Neuron (in vitro differentiated cells): ENCODE measurements at regions not wholly inside any gene's neighbourhood (a gene's known extent, or its start where the extent isn't known, plus 50 kb on each side); places are given as distances from the start of the nearest gene placed in this dataset.

Experiments
- H2AFZ ChIP-seq: one replicate; pipeline ENCODE4 v1.6.1; 2013; ENCODE audit warnings: low read depth, mild to moderate bottlenecking, inconsistent platforms, low read length, moderate library complexity
- H3K27me3 ChIP-seq: one replicate; pipeline ENCODE4 v1.6.1; 2013; ENCODE audit warnings: low read length; ENCODE audit not compliant: insufficient read depth
- H3K36me3 ChIP-seq: one replicate; pipeline ENCODE4 v1.6.1; 2013; ENCODE audit warnings: low read length; ENCODE audit not compliant: insufficient read depth
- H3K4me1 ChIP-seq: one replicate; pipeline ENCODE4 v1.6.1; 2013; ENCODE audit warnings: low read length; ENCODE audit not compliant: insufficient read depth
- H3K4me3 ChIP-seq: 2 replicates; pipeline ENCODE4 v1.5.1; 2013; ENCODE audit warnings: mild to moderate bottlenecking, low read length, moderate library complexity
- H3K9me3 ChIP-seq: one replicate; pipeline ENCODE4 v1.6.1; 2013; ENCODE audit warnings: low read length

- no peaks in the 10 kb centered on the region for H3K4me1 ChIP-seq
- no peaks in the 10 kb centered on the region for H3K27me3 ChIP-seq
- no peak overlapping the region for H3K4me3 ChIP-seq
- no peaks in the 10 kb centered on the region for H3K36me3 ChIP-seq
- no peak overlapping the region for H2AFZ ChIP-seq
- H3K9me3 ChIP-seq: no peaks in the 10 kb centered on the region
These were observed 368.5 kb downstream of the ZEB2 start for GRCh38 chr2:144151405-144151804.

GRCh38 chr2:144147356-144147755 is 372.6 kb downstream of the ZEB2 start:
- no peaks in the 10 kb centered on the region for H3K9me3 ChIP-seq
- no peaks in the 10 kb centered on the region for H3K36me3 ChIP-seq
- no peak overlapping the region for H3K4me3 ChIP-seq
- H3K4me1 ChIP-seq: no peaks in the 10 kb centered on the region
- H2AFZ ChIP-seq: no peak overlapping the region
- H3K27me3 ChIP-seq: no peaks in the 10 kb centered on the region

- Histone ChIP-seq H2AFZ (no peak overlapping the region), H3K27me3 (no peaks in the 10 kb centered on the region), H3K4me1 (no peaks in the 10 kb centered on the region)
These were observed 373.0 kb downstream of the ZEB2 start for GRCh38 chr2:144146876-144147275.

GRCh38 chr2:144146076-144146475 is 373.8 kb downstream of the ZEB2 start:
- H3K4me3 ChIP-seq: no peak overlapping the region
- H2AFZ ChIP-seq: no peak overlapping the region
- no peaks in the 10 kb centered on the region for H3K9me3 ChIP-seq
- no peaks in the 10 kb centered on the region for H3K36me3 ChIP-seq
- no peaks in the 10 kb centered on the region for H3K27me3 ChIP-seq
- H3K4me1 ChIP-seq: no peaks in the 10 kb centered on the region

More at GRCh38 chr2:144146876-144147275, 373.0 kb downstream of the ZEB2 start:
- H3K4me3 ChIP-seq: no peak overlapping the region
- H3K9me3 ChIP-seq: no peaks in the 10 kb centered on the region
- H3K36me3 ChIP-seq: no peaks in the 10 kb centered on the region

GRCh38 chr2:144143294-144144151 is 376.4 kb downstream of the ZEB2 start:
- Histone ChIP-seq H3K27me3 (no peaks in the 10 kb centered on the region), H3K4me1 (peaks cover 2% of the 10 kb centered on the region)

GRCh38 chr2:144140891-144141290 is 379.0 kb downstream of the ZEB2 start:
- Histone ChIP-seq H3K27me3 (no peaks in the 10 kb centered on the region), H3K4me1 (peaks cover 17% of the 10 kb centered on the region), H2AFZ (no peak overlapping the region), H3K9me3 (no peaks in the 10 kb centered on the region), H3K4me3 (no peak overlapping the region), H3K36me3 (no peaks in the 10 kb centered on the region)

More at GRCh38 chr2:144143294-144144151, 376.4 kb downstream of the ZEB2 start:
- no peaks in the 10 kb centered on the region for H3K9me3 ChIP-seq
- H3K36me3 ChIP-seq: no peaks in the 10 kb centered on the region
- H2AFZ ChIP-seq: no peak overlapping the region
- no peak overlapping the region for H3K4me3 ChIP-seq

- Histone ChIP-seq H3K9me3 (no peaks in the 10 kb centered on the region), H3K27me3 (no peaks in the 10 kb centered on the region)
These were observed 382.1 kb downstream of the ZEB2 start for GRCh38 chr2:144137705-144138428.

GRCh38 chr2:144137272-144137671 is 382.6 kb downstream of the ZEB2 start:
- Histone ChIP-seq H2AFZ (no peak overlapping the region), H3K4me1 (peaks cover 20% of the 10 kb centered on the region), H3K9me3 (no peaks in the 10 kb centered on the region), H3K4me3 (no peak overlapping the region), H3K27me3 (no peaks in the 10 kb centered on the region), H3K36me3 (no peaks in the 10 kb centered on the region)

More at GRCh38 chr2:144137705-144138428, 382.1 kb downstream of the ZEB2 start:
- H2AFZ ChIP-seq: no peak overlapping the region
- no peak overlapping the region for H3K4me3 ChIP-seq
- no peaks in the 10 kb centered on the region for H3K36me3 ChIP-seq
- peaks cover 20% of the 10 kb centered on the region for H3K4me1 ChIP-seq

GRCh38 chr2:144136297-144137010 is 383.5 kb downstream of the ZEB2 start:
- H3K9me3 ChIP-seq: no peaks in the 10 kb centered on the region

GRCh38 chr2:144133936-144134665 is 385.8 kb downstream of the ZEB2 start:
- Histone ChIP-seq H3K4me1 (peaks cover 20% of the 10 kb centered on the region), H3K27me3 (no peaks in the 10 kb centered on the region), H3K36me3 (no peaks in the 10 kb centered on the region), H3K4me3 (no peak overlapping the region), H2AFZ (no peak overlapping the region), H3K9me3 (no peaks in the 10 kb centered on the region)

More at GRCh38 chr2:144136297-144137010, 383.5 kb downstream of the ZEB2 start:
- H3K36me3 ChIP-seq: no peaks in the 10 kb centered on the region
- no peak overlapping the region for H2AFZ ChIP-seq
- H3K4me3 ChIP-seq: no peak overlapping the region
- H3K27me3 ChIP-seq: no peaks in the 10 kb centered on the region
- H3K4me1 ChIP-seq: peaks cover 20% of the 10 kb centered on the region

- no peaks in the 10 kb centered on the region for H3K36me3 ChIP-seq
- no peak overlapping the region for H3K4me3 ChIP-seq
- no peaks in the 10 kb centered on the region for H3K9me3 ChIP-seq
These were observed 387.6 kb downstream of the ZEB2 start for GRCh38 chr2:144132357-144132756.

GRCh38 chr2:144131042-144131441 is 388.9 kb downstream of the ZEB2 start:
- Histone ChIP-seq H3K9me3 (no peaks in the 10 kb centered on the region), H3K36me3 (no peaks in the 10 kb centered on the region), H2AFZ (no peak overlapping the region), H3K27me3 (no peaks in the 10 kb centered on the region), H3K4me3 (no peak overlapping the region), H3K4me1 (peaks cover 3% of the 10 kb centered on the region)

More at GRCh38 chr2:144132357-144132756, 387.6 kb downstream of the ZEB2 start:
- no peaks in the 10 kb centered on the region for H3K27me3 ChIP-seq
- peaks cover 8% of the 10 kb centered on the region for H3K4me1 ChIP-seq
- no peak overlapping the region for H2AFZ ChIP-seq
